Lower leg skin (tissue), 4 donors: ENCODE measurements at regions not wholly inside any gene's neighbourhood (a gene's known extent, or its start where the extent isn't known, plus 50 kb on each side); places are given as distances from the start of the nearest gene placed in this dataset.
"Not testable (repeated sequence)": the region's sequence is repeated elsewhere in the genome, so short reads cannot be mapped to it uniquely, and the experiment has no call there.

Experiments used
- DNase-seq, 2 donors: peaks; one replicate each; pipeline ENCODE4 v3.0.0-alpha.2; 2019; ENCODE audit warnings: low spot score in 2 of 2
- H3K4me3 ChIP-seq: fragments of 200-600 bp; sonication (generic); 2 replicates; pipeline ENCODE4 v1.5.1; 2017; ENCODE audit warnings: mild to moderate bottlenecking, low read depth; ENCODE audit not compliant: poor library complexity, severe bottlenecking
- CTCF ChIP-seq, 3 donors: fragments of 450-650 bp; IDR thresholded peaks; one replicate each; pipeline ENCODE4 v1.5.1; 2016; ENCODE audit warnings: antibody characterized with exemption in 3 of 3, mild to moderate bottlenecking in 3 of 3, moderate library complexity in 2 of 3
- POLR2A ChIP-seq, 2 donors: fragments of 450-650 bp; IDR thresholded peaks; one replicate each; pipeline ENCODE4 v1.6.1; 2016 to 2017; ENCODE audit warnings: antibody characterized with exemption in 2 of 2, mild to moderate bottlenecking in 1 of 2, moderate library complexity in 1 of 2
- WGBS, 2 donors: methylation state at CpG; one replicate each; pipeline ENCODE4 v1.1.5; 2018; 5-methylcytosine and 5-hydroxymethylcytosine counted together
- intact Hi-C: fragments of 100-400 bp; cut with DNase I; formaldehyde crosslinking; loops from one replicate; pipeline ENCODE4 v1.15.0; 2023; ENCODE audit warnings: low total_unique reads

DNA sequence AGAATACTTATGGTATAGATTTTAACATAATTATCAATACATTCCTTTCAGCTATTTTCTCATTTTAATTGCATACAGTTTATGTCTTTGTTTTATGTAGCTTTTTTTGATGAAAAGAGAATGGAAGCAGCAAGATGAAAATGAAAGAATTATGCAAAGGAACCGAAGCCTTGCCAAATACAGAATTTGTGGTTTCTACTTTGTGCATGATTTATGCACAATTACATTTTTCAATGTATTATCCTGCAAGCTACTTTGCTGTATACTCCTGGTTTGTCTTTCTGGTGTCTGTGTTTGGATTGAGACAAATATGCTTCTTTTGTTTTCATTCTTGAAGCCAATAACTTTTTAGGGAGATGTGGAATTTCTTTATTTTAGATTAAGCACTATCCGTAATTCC, 1642.6 kb upstream of the CELF4 start:
- DNase-seq = no peak
- intact Hi-C loops = no loop called here
- H3K4me3 ChIP-seq = no peak overlapping the region
- 29 to 30% methylated on average over 2 of the region's 2 CpGs for WGBS, 2 donors
- TF ChIP-seq CTCF (IDR thresholded peaks at IDR 0.05) (no peak), POLR2A (IDR thresholded peaks at IDR 0.05) (no peak)

GRCh38 chr18:39206398-39207103, 1641.0 kb upstream of the CELF4 start:
- intact Hi-C loops, DNase-seq, H3K4me3 ChIP-seq: not testable (repeated sequence)
- WGBS, 2 donors = 92% methylated on average over 4 of the region's 4 CpGs

- no peak for DNase-seq
- no peak for TF ChIP-seq CTCF (IDR thresholded peaks at IDR 0.05)
- TF ChIP-seq POLR2A (IDR thresholded peaks at IDR 0.05) = no peak
- H3K4me3 ChIP-seq = no peak overlapping the region
- intact Hi-C loops = no loop called here
- 79 to 86% methylated on average over 6 of the region's 6 CpGs for WGBS, 2 donors
Observed at GRCh38 chr18:39205565-39206195, 1640.1 kb upstream of the CELF4 start.

DNA sequence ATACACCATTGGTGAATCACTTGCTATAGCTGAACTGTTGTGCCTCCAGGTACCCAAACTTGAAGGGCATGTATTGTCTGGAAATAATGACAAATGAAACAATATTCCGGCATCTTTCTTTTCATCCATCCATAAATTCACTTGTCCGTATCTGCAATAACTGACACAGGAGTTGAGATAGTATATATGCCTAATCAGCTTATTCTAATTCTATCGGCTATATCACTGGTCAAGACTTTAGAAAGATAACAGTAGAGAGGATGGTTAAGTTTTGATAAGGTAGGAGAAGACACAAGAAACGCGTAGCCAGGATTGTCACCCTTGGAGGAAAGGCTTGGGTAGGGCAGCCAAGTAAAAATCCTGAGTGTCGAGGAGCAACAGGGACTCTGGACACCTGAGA, 1634.6 kb upstream of the CELF4 start:
- intact Hi-C loops = no loop called here
- TF ChIP-seq POLR2A (IDR thresholded peaks at IDR 0.05) (no peak), CTCF (IDR thresholded peaks at IDR 0.05) (no peak)
- no peak for DNase-seq
- no peak overlapping the region for H3K4me3 ChIP-seq
- 93 to 99% methylated on average over 6 of the region's 6 CpGs for WGBS, 2 donors

- 79 to 82% methylated on average over 5 of the region's 5 CpGs for WGBS, 2 donors
- no peak for TF ChIP-seq CTCF (IDR thresholded peaks at IDR 0.05)
- TF ChIP-seq POLR2A (IDR thresholded peaks at IDR 0.05) = no peak
- intact Hi-C loops = no loop called here
- no peak overlapping the region for H3K4me3 ChIP-seq
- no peak for DNase-seq
Observed at GRCh38 chr18:39199231-39199855, 1633.7 kb upstream of the CELF4 start.

GRCh38 chr18:39198376-39198775, 1632.8 kb upstream of the CELF4 start:
- WGBS, 2 donors = 60 to 62% methylated on average over 4 of the region's 4 CpGs
- no peak for TF ChIP-seq CTCF (IDR thresholded peaks at IDR 0.05)
- TF ChIP-seq POLR2A (IDR thresholded peaks at IDR 0.05) = no peak
- intact Hi-C loops = no loop called here
- H3K4me3 ChIP-seq = no peak overlapping the region
- no peak for DNase-seq
